ENCODE measurements at regions not wholly inside any gene's neighbourhood (a gene's known extent, or its start where the extent isn't known, plus 50 kb on each side); places are given as distances from the start of the nearest gene placed in this dataset.

GRCh38 chr3:39748763-39749162 is 60.6 kb upstream of the MYRIP start:
- TF ChIP-seq, protein P1, sequence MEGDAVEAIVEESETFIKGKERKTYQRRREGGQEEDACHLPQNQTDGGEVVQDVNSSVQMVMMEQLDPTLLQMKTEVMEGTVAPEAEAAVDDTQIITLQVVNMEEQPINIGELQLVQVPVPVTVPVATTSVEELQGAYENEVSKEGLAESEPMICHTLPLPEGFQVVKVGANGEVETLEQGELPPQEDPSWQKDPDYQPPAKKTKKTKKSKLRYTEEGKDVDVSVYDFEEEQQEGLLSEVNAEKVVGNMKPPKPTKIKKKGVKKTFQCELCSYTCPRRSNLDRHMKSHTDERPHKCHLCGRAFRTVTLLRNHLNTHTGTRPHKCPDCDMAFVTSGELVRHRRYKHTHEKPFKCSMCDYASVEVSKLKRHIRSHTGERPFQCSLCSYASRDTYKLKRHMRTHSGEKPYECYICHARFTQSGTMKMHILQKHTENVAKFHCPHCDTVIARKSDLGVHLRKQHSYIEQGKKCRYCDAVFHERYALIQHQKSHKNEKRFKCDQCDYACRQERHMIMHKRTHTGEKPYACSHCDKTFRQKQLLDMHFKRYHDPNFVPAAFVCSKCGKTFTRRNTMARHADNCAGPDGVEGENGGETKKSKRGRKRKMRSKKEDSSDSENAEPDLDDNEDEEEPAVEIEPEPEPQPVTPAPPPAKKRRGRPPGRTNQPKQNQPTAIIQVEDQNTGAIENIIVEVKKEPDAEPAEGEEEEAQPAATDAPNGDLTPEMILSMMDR (IDR thresholded peaks at IDR 0.05) = no peak
- TF ChIP-seq POLR2A (IDR thresholded peaks at IDR 0.05) = no peak
